Thyroid gland (tissue), 4 donors: ENCODE measurements at regions not wholly inside any gene's neighbourhood (a gene's known extent, or its start where the extent isn't known, plus 50 kb on each side); places are given as distances from the start of the nearest gene placed in this dataset.
"Not testable (repeated sequence)": the region's sequence is repeated elsewhere in the genome, so short reads cannot be mapped to it uniquely, and the experiment has no call there.

Experiments
- DNase-seq, 2 donors: peaks; one replicate each; pipeline ENCODE4 v3.0.0-alpha.2; 2019
- H3K27ac ChIP-seq, 3 donors: fragments of 200-600 bp; sonication (generic); 1 replicate in 2 of 3; 2 replicates in 1 of 3; pipeline ENCODE4 v1.5.1; 2016 to 2019; ENCODE audit warnings: mild to moderate bottlenecking in 1 of 3, moderate library complexity in 1 of 3
- H3K27me3 ChIP-seq: fragments of 200-600 bp; sonication (generic); one replicate; pipeline ENCODE4 v1.5.1; 2019
- H3K36me3 ChIP-seq, 2 donors: fragments of 200-600 bp; sonication (generic); one replicate each; pipeline ENCODE4 v1.5.1; 2016 to 2019
- H3K4me1 ChIP-seq, 2 donors: fragments of 200-600 bp; sonication (generic); one replicate each; pipeline ENCODE4 v1.5.1; 2017 to 2019
- H3K4me3 ChIP-seq, 3 donors: fragments of 200-600 bp; sonication (generic); replicated peaks in 1 of 3; 1 replicate in 2 of 3; 2 replicates in 1 of 3; pipeline ENCODE4 v1.5.1; 2016; ENCODE audit warnings: mild to moderate bottlenecking in 1 of 3
- H3K9me3 ChIP-seq: fragments of 200-600 bp; sonication (generic); one replicate; pipeline ENCODE4 v1.5.1; 2017
- CTCF ChIP-seq, 6 experiments: fragments of 200-600 bp in 3 of 6; fragments of 450-650 bp in 3 of 6; sonication (generic) in 3 of 6; IDR thresholded peaks; one replicate each; pipeline ENCODE4 v1.5.1; 2016 to 2019; ENCODE audit warnings: antibody characterized with exemption in 6 of 6, mild to moderate bottlenecking in 2 of 6, inconsistent platforms in 1 of 6, moderate library complexity in 1 of 6
- POLR2A ChIP-seq, 2 donors: fragments of 450-650 bp; IDR thresholded peaks; one replicate each; pipeline ENCODE4 v1.6.1; 2017; ENCODE audit warnings: antibody characterized with exemption in 2 of 2, mild to moderate bottlenecking in 2 of 2, moderate library complexity in 1 of 2
- WGBS, 2 donors: methylation state at CpG; one replicate each; pipeline ENCODE4 v1.1.5; 2017; 5-methylcytosine and 5-hydroxymethylcytosine counted together
- intact Hi-C: fragments of 100-400 bp; cut with DNase I; formaldehyde crosslinking; loops from one replicate; pipeline ENCODE4 v1.15.1; 2023

- intact Hi-C loops: no loop called here
- DNase-seq: no peak
- no peak overlapping the region for H3K4me3 ChIP-seq
- 48 to 56% methylated on average over 2 of the region's 2 CpGs for WGBS, 2 donors
- no peaks in the 10 kb centered on the region for H3K36me3 ChIP-seq
- no peaks in the 10 kb centered on the region for H3K9me3 ChIP-seq
- TF ChIP-seq CTCF (IDR thresholded peaks at IDR 0.05) (no peak), POLR2A (IDR thresholded peaks at IDR 0.05) (no peak)
- no peaks in the 10 kb centered on the region for H3K4me1 ChIP-seq
- H3K27me3 ChIP-seq: no peaks in the 10 kb centered on the region
- no peak overlapping the region for H3K27ac ChIP-seq
Measured at GRCh38 chr10:16195894-16196293, 240.9 kb upstream of the PTER start.

GRCh38 chr10:16199216-16199615, 237.6 kb upstream of the PTER start:
- no peaks in the 10 kb centered on the region for H3K36me3 ChIP-seq
- DNase-seq: no peak
- no peaks in the 10 kb centered on the region for H3K9me3 ChIP-seq
- intact Hi-C loops: no loop called here
- H3K27ac ChIP-seq: no peak overlapping the region
- H3K27me3 ChIP-seq: no peaks in the 10 kb centered on the region
- TF ChIP-seq POLR2A (IDR thresholded peaks at IDR 0.05) (no peak), CTCF (IDR thresholded peaks at IDR 0.05) (no peak)
- WGBS, 2 donors: 86 to 89% methylated on average over 4 of the region's 4 CpGs
- H3K4me1 ChIP-seq: no peaks in the 10 kb centered on the region
- no peak overlapping the region for H3K4me3 ChIP-seq

GRCh38 chr10:16223618-16224017, 213.2 kb upstream of the PTER start:
- H3K4me1 ChIP-seq, H3K36me3 ChIP-seq, H3K9me3 ChIP-seq, H3K27ac ChIP-seq, DNase-seq, H3K4me3 ChIP-seq, intact Hi-C loops, H3K27me3 ChIP-seq: not testable (repeated sequence)
- 86 to 96% methylated on average over 1 of the region's 1 CpG for WGBS, 2 donors

GRCh38 chr10:16227674-16228073, 209.1 kb upstream of the PTER start:
- H3K9me3 ChIP-seq: no peaks in the 10 kb centered on the region
- no peak overlapping the region for H3K27ac ChIP-seq
- 92 to 96% methylated on average over 3 of the region's 3 CpGs for WGBS, 2 donors
- intact Hi-C loops: no loop called here
- H3K27me3 ChIP-seq: no peaks in the 10 kb centered on the region
- H3K36me3 ChIP-seq: no peaks in the 10 kb centered on the region
- TF ChIP-seq POLR2A (IDR thresholded peaks at IDR 0.05) (no peak), CTCF (IDR thresholded peaks at IDR 0.05) (no peak)
- H3K4me1 ChIP-seq: no peaks in the 10 kb centered on the region
- H3K4me3 ChIP-seq: no peak overlapping the region
- no peak for DNase-seq

- Histone ChIP-seq H3K4me1 (no peaks in the 10 kb centered on the region), H3K9me3 (no peaks in the 10 kb centered on the region), H3K27me3 (no peaks in the 10 kb centered on the region), H3K27ac (no peak overlapping the region), H3K4me3 (no peak overlapping the region), H3K36me3 (no peaks in the 10 kb centered on the region)
- TF ChIP-seq CTCF (IDR thresholded peaks at IDR 0.05) (no peak), POLR2A (IDR thresholded peaks at IDR 0.05) (no peak)
- intact Hi-C loops: no loop called here
- 87 to 88% methylated on average over 2 of the region's 2 CpGs for WGBS, 2 donors
- DNase-seq: no peak
Measured at GRCh38 chr10:16231176-16231575, 205.6 kb upstream of the PTER start.
